HEK293T (cell line): ENCODE measurements at regions not wholly inside any gene's neighbourhood (a gene's known extent, or its start where the extent isn't known, plus 50 kb on each side); places are given as distances from the start of the nearest gene placed in this dataset.

Experiments used
- ARNT ChIP-seq: fragments of 450-650 bp; IDR thresholded peaks from 2 replicates; pipeline ENCODE4 v1.6.1; 2017; ENCODE audit warnings: mild to moderate bottlenecking
- CTBP1 ChIP-seq: fragments of 450-650 bp; IDR thresholded peaks from 2 replicates; pipeline ENCODE4 v1.6.1; 2016; ENCODE audit warnings: borderline replicate concordance
- ELF4 ChIP-seq: fragments of 450-650 bp; IDR thresholded peaks from 2 replicates; pipeline ENCODE4 v1.6.1; 2017; ENCODE audit warnings: antibody characterized with exemption
- FOXA1 ChIP-seq: fragments of 450-650 bp; IDR thresholded peaks from 2 replicates; pipeline ENCODE4 v1.6.1; 2016; ENCODE audit warnings: mild to moderate bottlenecking
- FOXK2 ChIP-seq: fragments of 450-650 bp; IDR thresholded peaks from 2 replicates; pipeline ENCODE4 v1.6.1; 2016; ENCODE audit warnings: mild to moderate bottlenecking
- L3MBTL2 ChIP-seq: fragments of 450-650 bp; conservative IDR thresholded peaks from 2 replicates; pipeline ENCODE4 v1.6.1; 2016; ENCODE audit warnings: mild to moderate bottlenecking
- LEF1 ChIP-seq: fragments of 450-650 bp; IDR thresholded peaks from 2 replicates; pipeline ENCODE4 v1.6.1; 2017; ENCODE audit warnings: mild to moderate bottlenecking, borderline replicate concordance
- SP1 ChIP-seq: fragments of 450-650 bp; IDR thresholded peaks from 2 replicates; pipeline ENCODE4 v1.6.1; 2017
- SUZ12 ChIP-seq: fragments of 450-650 bp; IDR thresholded peaks from 2 replicates; pipeline ENCODE4 v1.6.1; 2016; ENCODE audit warnings: mild to moderate bottlenecking
- TARDBP ChIP-seq: fragments of 450-650 bp; IDR thresholded peaks from 2 replicates; pipeline ENCODE4 v1.6.1; 2016
- ZNF384 ChIP-seq: fragments of 450-650 bp; IDR thresholded peaks from 2 replicates; pipeline ENCODE4 v1.6.1; 2016
- TF ChIP-seq, protein P1 (sequence below): fragments of 450-650 bp; IDR thresholded peaks from 2 replicates; pipeline ENCODE4 v1.6.1; 2016

DNA sequence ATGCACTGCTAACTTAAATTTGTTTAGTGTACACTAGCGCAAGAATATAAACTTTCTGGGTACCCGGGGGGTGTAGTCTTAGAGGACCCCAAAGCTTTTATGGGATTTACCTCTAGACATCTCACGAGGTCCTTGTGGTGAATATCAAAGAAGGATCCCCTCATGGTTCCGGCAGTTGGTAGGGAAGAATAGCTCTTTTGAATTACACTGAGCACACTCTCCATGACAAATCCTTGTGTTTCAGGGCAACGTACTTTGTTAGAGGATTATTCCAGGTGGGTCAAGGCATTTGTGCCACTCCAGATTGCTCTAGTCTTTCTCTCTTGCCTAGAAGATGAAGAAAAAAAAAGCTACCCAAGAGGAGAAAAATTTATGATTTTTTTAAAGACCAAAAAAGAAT is 387.6 kb downstream of the PDHA2 start:
- TF ChIP-seq TARDBP = no peak
- no peak for TF ChIP-seq LEF1
- no peak for TF ChIP-seq ELF4
- no peak for TF ChIP-seq ARNT
- no peak for TF ChIP-seq FOXA1
- no peak for TF ChIP-seq ZNF384
- no peak for TF ChIP-seq SP1
- TF ChIP-seq, protein P1, sequence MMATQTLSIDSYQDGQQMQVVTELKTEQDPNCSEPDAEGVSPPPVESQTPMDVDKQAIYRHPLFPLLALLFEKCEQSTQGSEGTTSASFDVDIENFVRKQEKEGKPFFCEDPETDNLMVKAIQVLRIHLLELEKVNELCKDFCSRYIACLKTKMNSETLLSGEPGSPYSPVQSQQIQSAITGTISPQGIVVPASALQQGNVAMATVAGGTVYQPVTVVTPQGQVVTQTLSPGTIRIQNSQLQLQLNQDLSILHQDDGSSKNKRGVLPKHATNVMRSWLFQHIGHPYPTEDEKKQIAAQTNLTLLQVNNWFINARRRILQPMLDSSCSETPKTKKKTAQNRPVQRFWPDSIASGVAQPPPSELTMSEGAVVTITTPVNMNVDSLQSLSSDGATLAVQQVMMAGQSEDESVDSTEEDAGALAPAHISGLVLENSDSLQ = no peak
- TF ChIP-seq FOXK2 = no peak
- no peak for TF ChIP-seq CTBP1
- no peak for TF ChIP-seq L3MBTL2
- TF ChIP-seq SUZ12 = no peak
